ENCODE measurements at regions not wholly inside any gene's neighbourhood (a gene's known extent, or its start where the extent isn't known, plus 50 kb on each side); places are given as distances from the start of the nearest gene placed in this dataset.

- no peak overlapping the region for H2BK20ac ChIP-seq (ENCODE audit: low read depth, low read length, poor library complexity, severe bottlenecking)
- H3K9me3 ChIP-seq (ENCODE audit: control insufficient read depth, low read depth, low read length): no peaks in the 10 kb centered on the region
- Mint-ChIP-seq H3K4me3 (no peak overlapping the region), H3K36me3 (ENCODE audit: insufficient read depth in 1 of 3, low read depth in 3 of 3) (no peaks in the 10 kb centered on the region), H3K9me3 (no peaks in the 10 kb centered on the region), H3K4me1 (peaks cover 5% of the 10 kb centered on the region in 2 experiments; a peak in 3 of 4 replicates), H3K27me3 (ENCODE audit: low read depth) (no peaks in the 10 kb centered on the region), H3K27ac (no peak overlapping the region)
- DNase-seq: no peak
- H3K18ac ChIP-seq (ENCODE audit: insufficient read length, low read depth, low read length): no peak overlapping the region
- H3K79me1 ChIP-seq (ENCODE audit: insufficient read depth, low read depth, low read length, poor library complexity, severe bottlenecking): no peaks in the 10 kb centered on the region
- H2BK5ac ChIP-seq (ENCODE audit: insufficient read length, low read length): no peak overlapping the region
- no peak overlapping the region for H3K23ac ChIP-seq (ENCODE audit: insufficient read length, low read depth, low read length)
- H3K23me2 ChIP-seq (ENCODE audit: insufficient read length, low read depth, low read length, poor library complexity, severe bottlenecking): no peaks in the 10 kb centered on the region
- WGBS (ENCODE audit: extremely low coverage, insufficient read length, low lambda C conversion rate): no CpG with 5 or more reads among the region's 3 CpGs
- H3K27ac ChIP-seq (ENCODE audit: insufficient read length, low read depth, low read length): no peak overlapping the region
- no peak overlapping the region for H2AK5ac ChIP-seq (ENCODE audit: insufficient read length, low read length)
- H4K8ac ChIP-seq (replicated peaks; ENCODE audit: insufficient read length, low read depth, low read length): no peak overlapping the region
- no peak overlapping the region for H3K4ac ChIP-seq (ENCODE audit: low read depth, low read length)
- no peak overlapping the region for H4K91ac ChIP-seq (ENCODE audit: insufficient read length, low read depth, low read length)
- no peak overlapping the region for H2BK12ac ChIP-seq (ENCODE audit: insufficient read length, low read depth, low read length)
- H3T11ph ChIP-seq (ENCODE audit: low read length): no peak overlapping the region
- H2AFZ ChIP-seq (ENCODE audit: low read length): no peak overlapping the region
- H3K14ac ChIP-seq (ENCODE audit: insufficient read depth, low read length): no peak overlapping the region
- H3K4me2 ChIP-seq (ENCODE audit: insufficient read depth, insufficient read length, low read length): no peak overlapping the region
- no peak overlapping the region for H2BK120ac ChIP-seq (ENCODE audit: low read depth, low read length, poor library complexity, severe bottlenecking)
- no peak overlapping the region for H4K5ac ChIP-seq (ENCODE audit: insufficient read length, low read depth, low read length)
- no peak overlapping the region for H2BK15ac ChIP-seq (ENCODE audit: low read depth, low read length)
- H3K9ac ChIP-seq (ENCODE audit: extremely low read depth, insufficient read length, low read length): no peak overlapping the region
- no peaks in the 10 kb centered on the region for H3K79me2 ChIP-seq (ENCODE audit: insufficient read depth, low read length)
- TF ChIP-seq, protein P1, sequence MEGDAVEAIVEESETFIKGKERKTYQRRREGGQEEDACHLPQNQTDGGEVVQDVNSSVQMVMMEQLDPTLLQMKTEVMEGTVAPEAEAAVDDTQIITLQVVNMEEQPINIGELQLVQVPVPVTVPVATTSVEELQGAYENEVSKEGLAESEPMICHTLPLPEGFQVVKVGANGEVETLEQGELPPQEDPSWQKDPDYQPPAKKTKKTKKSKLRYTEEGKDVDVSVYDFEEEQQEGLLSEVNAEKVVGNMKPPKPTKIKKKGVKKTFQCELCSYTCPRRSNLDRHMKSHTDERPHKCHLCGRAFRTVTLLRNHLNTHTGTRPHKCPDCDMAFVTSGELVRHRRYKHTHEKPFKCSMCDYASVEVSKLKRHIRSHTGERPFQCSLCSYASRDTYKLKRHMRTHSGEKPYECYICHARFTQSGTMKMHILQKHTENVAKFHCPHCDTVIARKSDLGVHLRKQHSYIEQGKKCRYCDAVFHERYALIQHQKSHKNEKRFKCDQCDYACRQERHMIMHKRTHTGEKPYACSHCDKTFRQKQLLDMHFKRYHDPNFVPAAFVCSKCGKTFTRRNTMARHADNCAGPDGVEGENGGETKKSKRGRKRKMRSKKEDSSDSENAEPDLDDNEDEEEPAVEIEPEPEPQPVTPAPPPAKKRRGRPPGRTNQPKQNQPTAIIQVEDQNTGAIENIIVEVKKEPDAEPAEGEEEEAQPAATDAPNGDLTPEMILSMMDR (conservative IDR thresholded peaks at IDR 0.05): no peak
- H3K56ac ChIP-seq (ENCODE audit: insufficient read length, low read depth, low read length): no peak overlapping the region
- H3K4me1 ChIP-seq (ENCODE audit: insufficient read depth, low read length): no peaks in the 10 kb centered on the region
- H4K20me1 ChIP-seq (ENCODE audit: control insufficient read depth, insufficient read depth, insufficient read length): no peaks in the 10 kb centered on the region
- no peaks in the 10 kb centered on the region for H3K27me3 ChIP-seq (ENCODE audit: insufficient read depth, low read length)
Observed at GRCh38 chr6:53737746-53738145, 57.1 kb upstream of the LRRC1 start.
